Keratinocyte (primary cell): ENCODE measurements at regions not wholly inside any gene's neighbourhood (a gene's known extent, or its start where the extent isn't known, plus 50 kb on each side); places are given as distances from the start of the nearest gene placed in this dataset.

ENCODE experiments used
- DNase-seq: peaks from one replicate; pipeline ENCODE4 v3.0.0-alpha.2; 2011; ENCODE audit warnings: low read depth, missing footprints, low spot score
- FAIRE-seq: peaks from 2 replicates; lab custom pipeline; 2011; peaks lifted over from hg19 to GRCh38; lab: Jason Lieb, UNC
- H2AFZ ChIP-seq: 2 replicates; pipeline ENCODE4 v1.6.0; 2012; ENCODE audit warnings: low read length, control low read depth, inconsistent platforms; ENCODE audit not compliant: control insufficient read depth
- H3K27ac ChIP-seq: 2 replicates; pipeline ENCODE4 v1.5.1; 2011; ENCODE audit warnings: low read length; ENCODE audit not compliant: control insufficient read depth, insufficient read depth
- H3K27me3 ChIP-seq: 3 replicates; pipeline ENCODE4 v1.6.0; 2011; ENCODE audit warnings: low read length; ENCODE audit not compliant: control insufficient read depth, insufficient read depth; ENCODE audit errors: extremely low read depth
- H3K36me3 ChIP-seq, 2 experiments: 2 replicates in 1 of 2; 3 replicates in 1 of 2; pipeline ENCODE4 v1.5.1; 2011; ENCODE audit warnings: low read length in 2 of 2, mild to moderate bottlenecking in 1 of 2; ENCODE audit not compliant: control insufficient read depth in 2 of 2, insufficient read depth in 2 of 2; ENCODE audit errors: extremely low read depth in 1 of 2
- H3K4me1 ChIP-seq: 3 replicates; pipeline ENCODE4 v1.5.1; 2011; ENCODE audit warnings: low read length; ENCODE audit not compliant: control insufficient read depth, insufficient read depth; ENCODE audit errors: extremely low read depth
- H3K4me2 ChIP-seq: 3 replicates; pipeline ENCODE4 v1.6.0; 2011; ENCODE audit warnings: low read depth, low read length; ENCODE audit not compliant: control insufficient read depth, insufficient read depth; ENCODE audit errors: extremely low read depth
- H3K4me3 ChIP-seq, 3 experiments: fragments of 200-600 bp in 1 of 3; sonication (generic) in 1 of 3; 2 replicates in 2 of 3; 3 replicates in 1 of 3; pipeline ENCODE4 v1.5.1; 2011 to 2016; ENCODE audit warnings: low read length in 3 of 3, mild to moderate bottlenecking in 3 of 3, control low read depth in 2 of 3, inconsistent platforms in 1 of 3, low read depth in 1 of 3, mixed read lengths in 1 of 3, mixed run types in 1 of 3, moderate library complexity in 1 of 3; ENCODE audit not compliant: control insufficient read depth in 2 of 3, insufficient read depth in 2 of 3; ENCODE audit errors: extremely low read depth in 1 of 3
- H3K79me2 ChIP-seq: 2 replicates; pipeline ENCODE4 v1.6.0; 2012; ENCODE audit warnings: low read length; ENCODE audit not compliant: control insufficient read depth, insufficient read depth
- H3K9ac ChIP-seq: 3 replicates; pipeline ENCODE4 v1.6.0; 2011; ENCODE audit warnings: low read length; ENCODE audit not compliant: control insufficient read depth, insufficient read depth; ENCODE audit errors: extremely low read depth
- H3K9me1 ChIP-seq: 3 replicates; pipeline ENCODE4 v1.6.0; 2011; ENCODE audit warnings: low read length; ENCODE audit not compliant: control insufficient read depth, insufficient read depth; ENCODE audit errors: extremely low read depth
- H3K9me3 ChIP-seq: 2 replicates; pipeline ENCODE4 v1.5.1; 2012; ENCODE audit warnings: low read depth, low read length; ENCODE audit not compliant: control insufficient read depth
- H4K20me1 ChIP-seq: 3 replicates; pipeline ENCODE4 v1.6.0; 2011; ENCODE audit warnings: low read length; ENCODE audit not compliant: control insufficient read depth, insufficient read depth; ENCODE audit errors: extremely low read depth
- EZH2 ChIP-seq: IDR thresholded peaks from one replicate; pipeline ENCODE4 v1.6.1; 2012; ENCODE audit warnings: inconsistent platforms, mild to moderate bottlenecking, low read length, moderate library complexity
- dilution Hi-C: fragments of 300-500 bp; cut with MboI; formaldehyde crosslinking; loops from one replicate; pipeline ENCODE4 v1.7.0; 2020; ENCODE audit warnings: low sequenced_read_pairs; ENCODE audit not compliant: extremely low pct_ligation_motif_present
- TF ChIP-seq, protein P1 (sequence below), 3 experiments: IDR thresholded peaks in 1 of 3; conservative IDR thresholded peaks in 1 of 3; optimal IDR thresholded peaks in 1 of 3; 2 replicates in 2 of 3; 3 replicates in 1 of 3; pipeline versions ENCODE3 to v1.5.1; 2011; ENCODE audit warnings: low read length in 3 of 3, mild to moderate bottlenecking in 3 of 3, moderate library complexity in 2 of 3, control low read depth in 1 of 3, inconsistent platforms in 1 of 3; ENCODE audit not compliant: insufficient read depth in 2 of 3; ENCODE audit errors: extremely low read depth in 1 of 3

DNA sequence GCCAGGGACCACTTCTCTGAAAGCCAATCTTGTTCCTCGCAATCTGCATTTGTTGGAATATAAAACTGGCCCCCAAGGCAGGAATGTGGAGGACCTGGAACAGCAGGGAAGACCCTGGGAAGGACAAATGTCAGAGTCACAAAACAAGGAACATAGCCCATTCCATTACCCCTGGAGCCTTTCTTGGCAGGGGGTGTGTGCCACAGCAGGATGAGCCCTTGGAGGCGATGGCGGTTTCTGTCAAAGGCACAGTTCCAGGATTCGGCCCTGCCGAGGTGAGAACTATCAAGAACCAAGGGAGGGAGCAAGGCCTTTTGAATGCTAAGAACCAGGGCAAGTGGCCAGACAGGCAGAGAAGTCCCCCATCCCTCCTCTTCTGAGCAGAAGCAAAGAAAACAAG lies 204.3 kb downstream of the TRIM29 start:
- Histone ChIP-seq H3K79me2 (no peaks in the 10 kb centered on the region), H3K9me1 (no peaks in the 10 kb centered on the region), H2AFZ (no peak overlapping the region), H3K4me1 (no peaks in the 10 kb centered on the region), H3K27ac (no peak overlapping the region), H3K9ac (no peak overlapping the region), H3K4me3 (no peak overlapping the region), H3K27me3 (peaks cover 30% of the 10 kb centered on the region), H4K20me1 (peaks cover 2% of the 10 kb centered on the region), H3K4me2 (no peak overlapping the region), H3K36me3 (no peaks in the 10 kb centered on the region), H3K9me3 (no peaks in the 10 kb centered on the region)
- TF ChIP-seq EZH2 = no peak
- TF ChIP-seq, protein P1, sequence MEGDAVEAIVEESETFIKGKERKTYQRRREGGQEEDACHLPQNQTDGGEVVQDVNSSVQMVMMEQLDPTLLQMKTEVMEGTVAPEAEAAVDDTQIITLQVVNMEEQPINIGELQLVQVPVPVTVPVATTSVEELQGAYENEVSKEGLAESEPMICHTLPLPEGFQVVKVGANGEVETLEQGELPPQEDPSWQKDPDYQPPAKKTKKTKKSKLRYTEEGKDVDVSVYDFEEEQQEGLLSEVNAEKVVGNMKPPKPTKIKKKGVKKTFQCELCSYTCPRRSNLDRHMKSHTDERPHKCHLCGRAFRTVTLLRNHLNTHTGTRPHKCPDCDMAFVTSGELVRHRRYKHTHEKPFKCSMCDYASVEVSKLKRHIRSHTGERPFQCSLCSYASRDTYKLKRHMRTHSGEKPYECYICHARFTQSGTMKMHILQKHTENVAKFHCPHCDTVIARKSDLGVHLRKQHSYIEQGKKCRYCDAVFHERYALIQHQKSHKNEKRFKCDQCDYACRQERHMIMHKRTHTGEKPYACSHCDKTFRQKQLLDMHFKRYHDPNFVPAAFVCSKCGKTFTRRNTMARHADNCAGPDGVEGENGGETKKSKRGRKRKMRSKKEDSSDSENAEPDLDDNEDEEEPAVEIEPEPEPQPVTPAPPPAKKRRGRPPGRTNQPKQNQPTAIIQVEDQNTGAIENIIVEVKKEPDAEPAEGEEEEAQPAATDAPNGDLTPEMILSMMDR (optimal IDR thresholded peaks at IDR 0.05 in 1 of 3, IDR thresholded peaks at IDR 0.05 in 1 of 3, conservative IDR thresholded peaks at IDR 0.05 in 1 of 3; ENCODE audit: extremely low read depth in 1 of 3, insufficient read depth in 2 of 3, low read length in 3 of 3) = no peak
- dilution Hi-C loops = no loop called here
- no peak for DNase-seq
- FAIRE-seq = no peak

DNA sequence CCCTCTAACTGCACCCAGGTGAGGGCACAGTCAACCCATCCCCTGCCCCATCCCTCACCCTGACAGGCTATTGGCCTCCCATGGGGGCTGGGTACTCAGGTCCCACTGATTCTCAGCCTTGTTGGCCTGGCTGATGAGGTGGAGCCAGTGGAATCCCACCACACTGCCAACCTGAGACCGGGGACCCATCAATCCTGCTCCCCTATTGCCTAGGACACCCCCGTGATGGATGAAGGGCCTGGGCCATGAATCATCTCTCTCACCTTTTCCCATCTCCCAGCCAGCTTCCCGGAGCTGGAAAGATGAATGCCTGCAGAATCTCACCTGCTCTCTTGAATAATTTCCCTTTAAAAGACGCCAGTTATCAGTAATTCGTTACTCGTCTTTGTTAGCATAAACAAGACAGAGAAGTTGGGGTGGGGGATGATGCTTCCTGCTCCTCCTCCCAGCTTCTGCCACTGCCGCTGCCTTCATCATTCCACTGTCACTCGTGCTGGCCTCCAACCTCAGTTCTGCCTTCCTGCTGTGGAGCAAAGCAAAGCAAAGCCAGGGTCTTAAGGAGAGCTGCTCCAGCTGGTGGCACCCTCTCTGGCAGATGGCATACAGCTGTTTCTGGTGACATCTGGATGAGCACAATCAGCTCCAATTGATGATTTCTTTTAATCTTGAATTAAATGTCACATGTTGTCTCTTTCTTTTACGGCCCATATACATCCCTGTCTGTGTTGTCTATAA lies 204.0 kb upstream of the NECTIN1 start:
- no peak for FAIRE-seq
- H3K9ac ChIP-seq = no peak overlapping the region
- no peaks in the 10 kb centered on the region for H3K9me3 ChIP-seq
- dilution Hi-C loops = no loop called here
- peaks cover 2% of the 10 kb centered on the region for H4K20me1 ChIP-seq
- no peaks in the 10 kb centered on the region for H3K4me1 ChIP-seq
- no peaks in the 10 kb centered on the region for H3K79me2 ChIP-seq
- DNase-seq = no peak
- TF ChIP-seq, protein P1 (optimal IDR thresholded peaks at IDR 0.05 in 1 of 3, IDR thresholded peaks at IDR 0.05 in 1 of 3, conservative IDR thresholded peaks at IDR 0.05 in 1 of 3; ENCODE audit: extremely low read depth in 1 of 3, insufficient read depth in 2 of 3, low read length in 3 of 3) = no peak
- no peak for TF ChIP-seq EZH2
- no peak overlapping the region for H2AFZ ChIP-seq
- H3K4me2 ChIP-seq = no peak overlapping the region
- no peak overlapping the region for H3K4me3 ChIP-seq
- peaks cover 35% of the 10 kb centered on the region for H3K27me3 ChIP-seq
- H3K9me1 ChIP-seq = no peaks in the 10 kb centered on the region
- no peaks in the 10 kb centered on the region for H3K36me3 ChIP-seq
- no peak overlapping the region for H3K27ac ChIP-seq
